Uterus (tissue), 2 donors: ENCODE measurements at regions not wholly inside any gene's neighbourhood (a gene's known extent, or its start where the extent isn't known, plus 50 kb on each side); places are given as distances from the start of the nearest gene placed in this dataset.

ENCODE experiments used
- CTCF ChIP-seq, 4 experiments: fragments of 200-600 bp in 2 of 4; fragments of 450-650 bp in 2 of 4; sonication (generic) in 2 of 4; IDR thresholded peaks; one replicate each; pipeline ENCODE4 v1.5.1; 2016 to 2019; ENCODE audit warnings: antibody characterized with exemption in 4 of 4, mild to moderate bottlenecking in 2 of 4, moderate library complexity in 1 of 4
- POLR2A ChIP-seq, 2 donors: fragments of 450-650 bp; IDR thresholded peaks; one replicate each; pipeline ENCODE4 v1.6.1; 2016; ENCODE audit warnings: antibody characterized with exemption in 2 of 2, mild to moderate bottlenecking in 1 of 2, moderate library complexity in 1 of 2

GRCh38 chr4:164192844-164193243 is 561.1 kb upstream of the SMIM31 start:
- no peak for TF ChIP-seq POLR2A (IDR thresholded peaks at IDR 0.05)
- no peak for TF ChIP-seq CTCF (IDR thresholded peaks at IDR 0.05)
